HepG2 (cell line): ENCODE measurements at regions not wholly inside any gene's neighbourhood (a gene's known extent, or its start where the extent isn't known, plus 50 kb on each side); places are given as distances from the start of the nearest gene placed in this dataset.
"Not testable (repeated sequence)": the region's sequence is repeated elsewhere in the genome, so short reads cannot be mapped to it uniquely, and the experiment has no call there.

ENCODE experiments used
- ATAC-seq: fragments of 200-7000 bp; cut with Tn5 transposase; 3 replicates; pipeline ENCODE4 v1.9.1; 2020; ENCODE audit warnings: mild to moderate bottlenecking, moderate library complexity
- BruUV-seq: library from RNA; stranded (reverse); fragments of 400-500 nt; replicated peaks from 2 replicates; lab custom pipeline; 2021; lab: Mats Ljungman, UMichigan
- CTCF ChIA-PET: fragments of 300-600 bp; formaldehyde crosslinking; extraction: SDS; loops from one replicate; lab custom pipeline; 2021; ENCODE audit warnings: low total read pairs, inconsistent platforms, low intra/inter-chr PET ratio; lab: Yijun Ruan, JAX
- POLR2A ChIA-PET: fragments of 350-600 bp; sonication (Branson Sonifier 250); formaldehyde crosslinking; loops from one replicate; lab custom pipeline; 2020; ENCODE audit warnings: antibody characterized with exemption, inconsistent platforms; lab: Yijun Ruan, JAX
- DNase-seq: peaks from one replicate; pipeline ENCODE4 v3.0.0-alpha.2; 2015; ENCODE audit warnings: low spot score
- FAIRE-seq: peaks from 3 replicates; lab custom pipeline; 2011; peaks lifted over from hg19 to GRCh38; lab: Jason Lieb, UNC
- H2AFZ ChIP-seq: one replicate; pipeline ENCODE4 v1.6.1; 2011; ENCODE audit warnings: low read length, inconsistent platforms
- H3K27ac ChIP-seq: fragments of 300-600 bp; 3 replicates; pipeline ENCODE4 v1.8.0; 2011; ENCODE audit warnings: mixed run types, mild to moderate bottlenecking, mixed read lengths, low read length, inconsistent platforms; ENCODE audit not compliant: insufficient read depth; ENCODE audit errors: extremely low read length
- H3K27me3 ChIP-seq, 2 experiments: fragments of 200-600 bp in 1 of 2; 2 replicates in 1 of 2; 3 replicates in 1 of 2; pipeline versions ENCODE4 v1.6.0 to v1.8.0; 2011; ENCODE audit warnings: low read length in 2 of 2, mild to moderate bottlenecking in 2 of 2, moderate library complexity in 2 of 2, inconsistent platforms in 1 of 2; ENCODE audit not compliant: insufficient read depth in 2 of 2, control insufficient read depth in 1 of 2
- H3K36me3 ChIP-seq, 2 experiments: fragments of 200-600 bp in 1 of 2; replicated peaks in 1 of 2; 2 replicates in 1 of 2; 3 replicates in 1 of 2; pipeline versions ENCODE4 v1.5.1 to v1.8.0; 2011; ENCODE audit warnings: low read length in 2 of 2, inconsistent platforms in 1 of 2; ENCODE audit not compliant: insufficient read depth in 2 of 2, control insufficient read depth in 1 of 2
- H3K4me1 ChIP-seq: 2 replicates; pipeline ENCODE4 v1.5.1; 2012; ENCODE audit warnings: low read length, inconsistent platforms; ENCODE audit not compliant: insufficient read depth
- H3K4me2 ChIP-seq: 2 replicates; pipeline ENCODE4 v1.6.0; 2011; ENCODE audit warnings: low read depth, low read length, inconsistent platforms
- H3K4me3 ChIP-seq, 3 experiments: fragments of 200-600 bp in 1 of 3; sonication (generic), shearing (Covaris generic) in 1 of 3; replicated peaks in 1 of 3; 2 replicates each; pipeline ENCODE4 v1.5.1; 2011 to 2016; ENCODE audit warnings: low read length in 3 of 3, inconsistent platforms in 2 of 3, low read depth in 2 of 3, mild to moderate bottlenecking in 2 of 3, control low read depth in 1 of 3, mixed read lengths in 1 of 3; ENCODE audit not compliant: insufficient read depth in 1 of 3
- H3K79me2 ChIP-seq: one replicate; pipeline ENCODE4 v1.6.1; 2011; ENCODE audit warnings: low read length, inconsistent platforms; ENCODE audit not compliant: insufficient read depth
- H3K9ac ChIP-seq: 2 replicates; pipeline ENCODE4 v1.6.0; 2011; ENCODE audit warnings: mild to moderate bottlenecking, low read depth, low read length, inconsistent platforms; ENCODE audit not compliant: insufficient read depth
- H3K9me3 ChIP-seq: 2 replicates; pipeline ENCODE4 v1.5.1; 2012; ENCODE audit warnings: mild to moderate bottlenecking, low read length
- H4K20me1 ChIP-seq: 2 replicates; pipeline ENCODE4 v1.6.0; 2011; ENCODE audit warnings: inconsistent platforms, mild to moderate bottlenecking, low read length, moderate library complexity; ENCODE audit not compliant: insufficient read depth
- KDM4B ChIP-seq: sonication (generic); formaldehyde crosslinking; IDR thresholded peaks from 2 replicates; pipeline ENCODE4 v1.4.0; 2020; ENCODE audit warnings: missing genetic modification reagents
- ZBTB20 ChIP-seq: sonication (generic); formaldehyde crosslinking; IDR thresholded peaks from 2 replicates; pipeline ENCODE4 v1.8.1; 2023; ENCODE audit warnings: missing genetic modification reagents, low read depth, mild to moderate bottlenecking, borderline replicate concordance
- ZNF138 ChIP-seq: sonication (generic); formaldehyde crosslinking; IDR thresholded peaks from 2 replicates; pipeline ENCODE4 v1.5.0; 2020; ENCODE audit warnings: mild to moderate bottlenecking, low read depth, missing genetic modification reagents
- ZNF230 ChIP-seq: sonication (generic); formaldehyde crosslinking; IDR thresholded peaks from 2 replicates; pipeline ENCODE4 v1.4.0; 2020; ENCODE audit warnings: mild to moderate bottlenecking, missing genetic modification reagents
- ZNF33B ChIP-seq: sonication (generic); formaldehyde crosslinking; IDR thresholded peaks from 2 replicates; pipeline ENCODE4 v1.5.1; 2020; ENCODE audit warnings: mild to moderate bottlenecking, missing genetic modification reagents
- WGBS: methylation state at CpG from one replicate; pipeline ENCODE4 v1.1.6; 2017; ENCODE audit warnings: low lambda C conversion rate; 5-methylcytosine and 5-hydroxymethylcytosine counted together
- in situ Hi-C: cut with HindIII; loops from 2 replicates; pipeline ENCODE4 v1.10.0; 2017; ENCODE audit warnings: low pct_unique_long_range_greater_than_20kb; ENCODE audit not compliant: extremely low pct_ligation_motif_present
- intact Hi-C: fragments of 100-400 bp; cut with micrococcal nuclease; formaldehyde crosslinking; loops from one replicate; pipeline ENCODE4 v1.10.0; 2022; ENCODE audit not compliant: unreplicated experiment
- TF ChIP-seq, protein P1 (sequence below): sonication (generic); formaldehyde crosslinking; IDR thresholded peaks from 2 replicates; pipeline ENCODE4 v1.4.0; 2020; ENCODE audit warnings: missing genetic modification reagents
- TF ChIP-seq, protein P2 (sequence below): sonication (generic); formaldehyde crosslinking; IDR thresholded peaks from 2 replicates; pipeline ENCODE4 v1.5.0; 2020; ENCODE audit warnings: mild to moderate bottlenecking, missing genetic modification reagents
- TF ChIP-seq, protein P3 (sequence below): sonication (generic); formaldehyde crosslinking; IDR thresholded peaks from 2 replicates; pipeline ENCODE4 v1.8.1; 2023; ENCODE audit warnings: mild to moderate bottlenecking, missing genetic modification reagents

DNA sequence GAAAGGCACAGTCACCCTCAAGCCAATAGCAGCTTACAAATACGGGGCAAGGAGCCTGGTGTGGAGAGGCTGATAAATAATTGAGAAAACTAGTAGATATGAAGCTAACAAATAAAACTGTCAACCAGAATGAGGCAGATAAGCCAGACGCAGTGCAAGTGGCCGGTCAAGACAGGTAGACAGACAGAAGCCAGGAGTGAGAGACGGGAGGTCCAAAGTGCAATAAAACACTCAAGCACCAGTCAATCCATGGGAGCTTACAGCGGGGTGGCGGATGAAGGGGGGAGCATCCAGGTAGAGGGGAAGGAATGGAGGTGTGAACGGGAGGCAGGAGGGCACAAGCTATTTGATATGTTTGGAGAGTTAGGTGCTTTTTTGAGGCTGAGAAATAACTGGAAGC lies 193.1 kb downstream of the FOXD4L6 start (continued):
- TF ChIP-seq ZNF230 (CRISPR knock-in tag), result no peak
- TF ChIP-seq ZNF138 (CRISPR knock-in tag), result no peak
- no peak for TF ChIP-seq ZBTB20
- no peak for TF ChIP-seq KDM4B (CRISPR knock-in tag)
- TF ChIP-seq, protein P1, sequence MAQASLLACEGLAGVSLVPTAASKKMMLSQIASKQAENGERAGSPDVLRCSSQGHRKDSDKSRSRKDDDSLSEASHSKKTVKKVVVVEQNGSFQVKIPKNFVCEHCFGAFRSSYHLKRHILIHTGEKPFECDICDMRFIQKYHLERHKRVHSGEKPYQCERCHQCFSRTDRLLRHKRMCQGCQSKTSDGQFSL (CRISPR knock-in tag), result no peak
- no peak for TF ChIP-seq ZNF33B (CRISPR knock-in tag)
- TF ChIP-seq, protein P2, sequence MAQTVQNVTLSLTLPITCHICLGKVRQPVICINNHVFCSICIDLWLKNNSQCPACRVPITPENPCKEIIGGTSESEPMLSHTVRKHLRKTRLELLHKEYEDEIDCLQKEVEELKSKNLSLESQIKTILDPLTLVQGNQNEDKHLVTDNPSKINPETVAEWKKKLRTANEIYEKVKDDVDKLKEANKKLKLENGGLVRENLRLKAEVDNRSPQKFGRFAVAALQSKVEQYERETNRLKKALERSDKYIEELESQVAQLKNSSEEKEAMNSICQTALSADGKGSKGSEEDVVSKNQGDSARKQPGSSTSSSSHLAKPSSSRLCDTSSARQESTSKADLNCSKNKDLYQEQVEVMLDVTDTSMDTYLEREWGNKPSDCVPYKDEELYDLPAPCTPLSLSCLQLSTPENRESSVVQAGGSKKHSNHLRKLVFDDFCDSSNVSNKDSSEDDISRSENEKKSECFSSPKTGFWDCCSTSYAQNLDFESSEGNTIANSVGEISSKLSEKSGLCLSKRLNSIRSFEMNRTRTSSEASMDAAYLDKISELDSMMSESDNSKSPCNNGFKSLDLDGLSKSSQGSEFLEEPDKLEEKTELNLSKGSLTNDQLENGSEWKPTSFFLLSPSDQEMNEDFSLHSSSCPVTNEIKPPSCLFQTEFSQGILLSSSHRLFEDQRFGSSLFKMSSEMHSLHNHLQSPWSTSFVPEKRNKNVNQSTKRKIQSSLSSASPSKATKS (CRISPR knock-in tag), result no peak
- TF ChIP-seq, protein P3, sequence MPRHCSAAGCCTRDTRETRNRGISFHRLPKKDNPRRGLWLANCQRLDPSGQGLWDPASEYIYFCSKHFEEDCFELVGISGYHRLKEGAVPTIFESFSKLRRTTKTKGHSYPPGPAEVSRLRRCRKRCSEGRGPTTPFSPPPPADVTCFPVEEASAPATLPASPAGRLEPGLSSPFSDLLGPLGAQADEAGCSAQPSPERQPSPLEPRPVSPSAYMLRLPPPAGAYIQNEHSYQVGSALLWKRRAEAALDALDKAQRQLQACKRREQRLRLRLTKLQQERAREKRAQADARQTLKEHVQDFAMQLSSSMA, result no peak

DNA sequence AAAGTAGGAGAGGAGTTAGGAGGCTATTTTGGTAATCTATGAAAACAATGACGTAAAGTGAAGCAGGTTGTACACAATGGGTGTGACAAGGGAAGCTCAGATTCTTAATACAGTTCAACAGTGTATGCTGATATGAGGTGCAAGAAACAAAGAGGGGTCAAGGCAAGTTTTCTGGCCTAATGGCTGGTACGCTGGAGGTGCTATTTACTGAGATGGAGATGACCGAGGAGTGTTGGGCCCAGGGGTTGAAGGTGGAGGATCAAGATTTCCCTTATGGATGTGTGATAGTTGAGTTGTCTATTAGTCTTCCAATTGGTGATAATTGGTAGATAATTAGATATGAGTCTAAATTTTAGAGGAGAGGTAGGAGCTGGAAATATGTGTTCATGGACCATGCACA lies 194.0 kb downstream of the FOXD4L6 start:
- H2AFZ ChIP-seq, H3K79me2 ChIP-seq, H3K9me3 ChIP-seq, intact Hi-C loops, ATAC-seq, BruUV-seq, H3K27ac ChIP-seq, H3K9ac ChIP-seq, POLR2A ChIA-PET, H3K36me3 ChIP-seq, in situ Hi-C loops, H4K20me1 ChIP-seq, H3K4me2 ChIP-seq, H3K4me1 ChIP-seq, H3K27me3 ChIP-seq, FAIRE-seq, H3K4me3 ChIP-seq, DNase-seq, CTCF ChIA-PET: not testable (repeated sequence)
- 38% methylated on average over 3 of the region's 3 CpGs for WGBS

DNA sequence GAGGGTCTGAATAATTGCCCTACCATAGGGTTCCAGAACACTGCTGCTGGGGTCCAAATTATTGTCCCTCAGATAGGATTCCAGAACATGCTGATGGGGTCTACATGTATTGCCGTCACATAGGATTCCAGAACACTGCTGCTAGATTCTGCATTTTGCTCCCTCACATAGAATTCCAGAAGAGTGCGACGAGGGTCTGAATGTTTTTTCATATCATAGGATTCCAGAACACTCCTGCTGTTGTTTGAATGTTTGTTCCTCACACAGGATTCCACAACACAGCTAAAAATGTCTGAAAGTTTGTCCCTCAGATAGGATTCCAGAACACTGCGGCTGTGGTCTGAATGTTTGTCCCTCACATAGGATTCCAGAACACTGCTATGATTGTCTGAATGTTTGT lies 198.1 kb downstream of the FOXD4L6 start:
- H3K9me3 ChIP-seq, ATAC-seq, in situ Hi-C loops, H3K9ac ChIP-seq, DNase-seq, H4K20me1 ChIP-seq, H3K4me3 ChIP-seq, H3K79me2 ChIP-seq, POLR2A ChIA-PET, CTCF ChIA-PET, H2AFZ ChIP-seq, H3K27ac ChIP-seq, H3K27me3 ChIP-seq, BruUV-seq, intact Hi-C loops, H3K4me1 ChIP-seq, FAIRE-seq, H3K4me2 ChIP-seq, H3K36me3 ChIP-seq: not testable (repeated sequence)
- WGBS, result 23% methylated on average over 4 of the region's 4 CpGs
